GM21737 (cell line): ENCODE measurements at regions not wholly inside any gene's neighbourhood (a gene's known extent, or its start where the extent isn't known, plus 50 kb on each side); places are given as distances from the start of the nearest gene placed in this dataset.
"Not testable (repeated sequence)": the region's sequence is repeated elsewhere in the genome, so short reads cannot be mapped to it uniquely, and the experiment has no call there.

Experiments used
- ATAC-seq: cut with Tn5 transposase; IDR thresholded peaks from one replicate; pipeline ENCODE4 v1.9.1; 2021; ENCODE audit warnings: mild to moderate bottlenecking, moderate library complexity; ENCODE audit not compliant: unreplicated experiment

DNA sequence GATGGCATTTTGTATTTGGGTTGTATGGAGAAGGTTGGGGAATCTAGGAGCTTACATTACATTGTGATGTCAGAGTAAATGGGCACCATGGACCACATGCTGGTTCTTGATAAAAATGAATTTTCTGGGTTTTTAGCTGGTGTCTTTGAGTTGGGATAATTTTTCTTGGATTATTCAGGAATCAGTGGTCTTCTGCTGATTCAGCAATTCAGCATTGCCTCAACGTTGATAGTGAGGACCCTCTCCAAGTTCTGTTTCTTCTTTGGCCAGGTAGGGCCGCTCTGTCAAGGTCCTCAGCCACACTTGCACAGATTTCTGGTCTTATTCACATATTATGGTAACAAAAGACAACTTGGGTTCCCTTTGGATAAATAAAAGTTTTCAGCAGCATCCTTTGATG, 312.0 kb upstream of the TPK1 start:
- ATAC-seq: no peak

DNA sequence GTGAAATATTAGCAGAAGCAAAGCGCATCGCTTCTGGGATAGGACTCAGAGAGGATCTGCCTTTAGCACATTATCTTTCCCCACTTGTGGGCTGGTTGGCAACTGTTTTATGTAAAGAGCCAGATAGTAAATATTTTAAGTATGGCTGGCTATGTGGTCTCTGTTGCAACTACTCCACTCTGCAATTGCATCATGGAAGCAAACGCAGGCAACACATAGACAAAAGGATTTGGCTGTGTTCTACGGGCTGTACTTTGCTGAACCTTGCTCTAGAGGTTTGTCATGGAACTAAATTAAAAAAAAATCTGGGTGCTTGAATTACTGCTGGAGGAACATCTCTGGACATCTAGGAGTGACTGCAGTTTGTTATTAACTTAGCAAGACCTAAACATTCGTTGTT, 307.8 kb upstream of the TPK1 start:
- ATAC-seq: no peak

DNA sequence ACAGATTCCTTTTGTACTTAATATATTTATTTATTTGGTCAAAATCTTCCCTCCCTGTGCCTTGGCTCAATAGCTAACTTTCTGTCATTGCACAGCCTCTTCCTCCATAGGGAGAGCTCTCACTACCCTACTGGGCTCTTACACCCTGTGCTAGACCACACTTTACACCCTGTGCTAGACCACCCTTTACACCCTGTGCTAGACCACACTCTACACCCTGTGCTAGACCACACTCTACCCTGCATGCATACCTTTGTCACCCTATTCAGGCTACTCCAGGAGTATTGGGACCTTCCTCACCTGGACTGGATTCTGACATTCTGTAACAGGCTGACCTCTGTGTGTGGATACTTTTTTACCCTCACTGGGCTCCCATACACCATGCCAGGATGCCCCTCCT, 298.5 kb upstream of the TPK1 start:
- no peak for ATAC-seq

DNA sequence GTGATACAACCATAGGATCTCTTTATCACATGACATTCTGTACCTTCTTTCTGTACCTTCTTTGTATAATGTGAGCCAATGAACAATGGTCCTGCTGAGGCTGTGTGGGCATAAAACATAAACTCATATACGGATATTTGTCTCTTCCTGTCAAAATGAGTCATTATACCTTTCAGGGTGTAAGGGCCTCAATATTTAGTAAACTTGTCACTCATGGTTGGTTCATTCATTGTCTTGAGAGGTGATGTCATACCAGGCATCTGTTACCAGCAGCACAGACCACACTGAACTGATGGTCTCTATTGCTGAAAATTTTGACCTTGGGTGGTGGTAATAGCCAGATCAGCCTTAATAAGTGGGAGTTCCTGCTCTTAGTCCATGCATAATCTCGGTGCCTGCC, 287.6 kb upstream of the TPK1 start:
- no peak for ATAC-seq

DNA sequence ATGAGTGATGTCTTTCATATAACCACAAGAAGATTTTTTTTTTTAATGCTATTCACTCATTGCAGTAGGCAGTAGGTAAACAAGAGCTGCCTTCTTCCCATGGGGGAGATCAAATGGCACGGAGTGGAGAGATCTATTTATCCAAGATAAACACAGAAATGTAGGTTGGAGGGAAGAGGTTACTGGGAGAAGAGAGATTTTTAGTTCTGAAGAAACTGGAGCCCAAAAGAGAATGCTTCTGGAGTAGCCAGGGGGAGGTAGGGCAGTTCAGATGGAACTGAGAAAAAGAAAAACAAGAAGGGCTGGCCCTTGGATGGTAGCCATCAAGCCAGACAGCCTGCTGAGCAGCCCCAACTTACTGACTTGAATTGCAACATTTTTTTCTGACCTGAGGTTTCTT, 270.1 kb upstream of the TPK1 start:
- no peak for ATAC-seq

DNA sequence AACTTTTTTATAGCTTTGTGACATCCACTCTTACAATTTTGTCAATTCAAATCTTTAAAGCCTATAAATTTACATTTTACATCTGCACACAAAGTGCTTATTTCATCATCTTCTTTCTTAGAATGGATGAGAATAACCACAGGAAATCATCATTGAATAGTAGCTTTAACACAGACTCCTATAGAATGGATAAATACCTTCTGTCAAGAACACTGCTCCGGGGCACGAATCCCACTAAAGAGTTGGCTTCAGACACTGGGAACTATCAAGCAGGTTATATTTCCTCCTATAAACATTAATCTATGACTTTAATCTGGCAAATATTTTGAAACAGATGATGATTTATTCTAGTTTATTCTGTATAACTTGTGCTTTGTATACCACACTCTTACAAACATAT, 269.7 kb upstream of the TPK1 start:
- no peak for ATAC-seq

DNA sequence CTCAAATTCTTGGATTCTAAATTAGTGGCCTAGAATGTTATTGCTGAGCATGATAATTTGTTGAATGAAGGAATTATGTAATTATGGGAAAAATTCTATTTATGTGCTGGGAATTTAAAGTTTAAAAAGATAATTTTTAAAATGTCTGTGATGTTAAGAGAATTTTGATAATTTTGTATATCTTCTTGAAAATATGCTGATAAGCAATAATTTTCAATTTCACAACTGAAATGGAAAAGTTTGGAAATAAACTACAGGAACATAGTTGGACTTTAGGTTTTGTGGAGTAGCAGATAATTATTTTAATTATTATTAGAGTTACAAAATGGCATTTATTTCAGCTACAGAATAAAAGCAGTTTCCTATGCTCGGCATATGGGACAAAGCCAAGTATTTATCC, 268.5 kb upstream of the TPK1 start:
- ATAC-seq: no peak

DNA sequence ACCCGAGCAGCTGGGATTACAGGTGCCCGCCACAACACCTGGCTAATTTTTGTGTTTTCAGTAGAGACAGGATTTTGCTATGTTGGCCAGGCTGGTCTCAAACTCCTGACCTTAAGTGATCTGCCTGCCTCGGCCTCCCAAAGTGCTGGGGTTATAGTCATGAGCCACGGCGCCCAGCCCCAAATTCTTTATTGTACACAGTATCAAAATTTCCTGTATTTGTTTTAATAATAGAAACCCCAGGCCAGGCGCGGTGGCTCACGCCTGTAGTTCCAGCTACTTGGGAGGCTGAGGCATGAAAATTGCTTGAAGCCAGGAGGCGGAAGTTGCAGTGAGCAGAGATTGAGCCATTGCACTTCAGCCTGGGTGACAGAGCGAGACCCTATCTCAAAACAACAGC, 266.3 kb upstream of the TPK1 start:
- ATAC-seq: not testable (repeated sequence)

DNA sequence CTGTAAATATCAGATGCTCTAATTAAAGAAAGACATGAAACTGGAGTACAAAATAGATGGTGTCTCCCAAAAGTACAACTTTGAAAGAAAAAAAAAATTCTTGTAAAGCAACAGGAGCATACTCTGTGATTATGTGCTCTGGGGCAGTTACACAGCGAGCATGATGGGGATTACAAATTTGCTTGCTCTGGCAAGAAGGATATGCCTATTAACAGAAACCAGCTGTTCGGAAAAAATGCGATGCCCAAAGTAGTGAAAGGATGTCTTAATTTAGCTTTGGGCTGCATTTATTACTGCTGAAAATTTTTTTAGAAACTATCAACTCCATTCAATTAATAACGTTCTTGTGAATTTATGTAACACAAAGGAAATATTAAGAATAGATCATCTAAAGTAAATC, 256.9 kb upstream of the TPK1 start:
- ATAC-seq: no peak

DNA sequence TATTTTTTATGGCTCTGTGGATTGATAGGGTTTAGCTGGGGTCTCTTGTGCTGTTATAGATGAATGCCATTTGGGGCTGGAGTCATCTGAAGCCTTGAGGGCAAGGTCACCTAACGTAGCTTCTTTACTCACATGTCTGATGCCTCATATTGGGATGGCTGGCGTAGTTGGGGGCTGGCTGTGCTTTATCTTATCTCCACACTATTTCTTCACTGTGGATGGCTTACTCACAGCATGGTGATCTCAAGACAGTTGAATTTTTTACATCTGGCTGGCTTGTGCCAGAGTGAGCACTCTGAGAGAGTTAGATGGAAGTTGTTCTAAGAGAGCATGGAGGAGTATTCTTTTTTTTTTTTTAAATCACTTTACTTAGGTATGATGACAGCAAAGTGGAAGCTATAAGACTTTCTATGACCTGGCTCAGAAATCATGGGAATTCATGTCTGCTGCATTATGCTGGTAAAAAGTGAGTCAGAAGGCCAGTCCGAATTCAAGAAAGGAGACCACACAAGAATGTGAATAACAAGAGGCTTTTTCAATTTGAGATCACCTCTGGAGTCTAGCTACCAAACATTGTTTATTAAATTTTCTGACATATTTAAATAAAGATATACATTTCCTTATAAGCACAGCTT, 252.4 kb upstream of the TPK1 start:
- no peak for ATAC-seq

DNA sequence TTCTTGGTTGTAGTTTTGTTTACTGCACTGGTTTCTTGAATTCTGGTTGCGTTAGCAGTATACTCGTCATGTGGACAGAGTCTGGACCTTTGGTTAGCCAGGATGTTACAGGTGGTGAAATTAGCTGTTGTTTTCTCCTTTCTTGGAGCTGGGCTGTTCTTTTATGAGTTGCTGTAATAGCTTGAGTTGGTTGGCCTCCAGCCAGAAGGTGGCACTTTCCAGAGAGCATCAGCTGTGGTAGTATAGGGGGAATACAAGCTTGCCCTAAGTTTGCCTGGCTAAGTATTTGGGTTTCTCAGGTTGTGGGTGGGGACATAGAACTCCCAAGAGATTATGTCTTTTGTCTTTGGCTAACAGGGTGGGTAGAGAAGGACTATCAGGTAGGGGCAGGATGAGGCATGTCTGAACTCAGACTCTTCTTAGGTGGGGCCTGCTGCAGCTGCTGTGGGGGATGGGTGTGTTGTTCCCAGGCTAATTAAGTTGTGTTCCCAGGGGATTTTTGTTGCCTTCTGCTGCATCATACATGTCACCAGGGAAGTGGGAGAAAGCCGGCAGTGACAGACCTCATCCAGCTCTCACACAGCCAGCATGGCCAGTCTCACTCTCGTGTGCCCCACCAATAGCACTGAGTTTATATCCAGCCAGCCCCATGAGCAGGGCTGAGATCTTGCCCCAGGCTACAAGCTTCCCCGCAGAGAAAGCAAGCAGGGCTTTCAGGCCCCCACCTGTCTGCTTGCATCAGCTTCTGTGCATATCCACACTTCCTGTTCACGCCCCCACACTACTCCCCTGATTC, 246.7 kb upstream of the TPK1 start:
- ATAC-seq: no peak

DNA sequence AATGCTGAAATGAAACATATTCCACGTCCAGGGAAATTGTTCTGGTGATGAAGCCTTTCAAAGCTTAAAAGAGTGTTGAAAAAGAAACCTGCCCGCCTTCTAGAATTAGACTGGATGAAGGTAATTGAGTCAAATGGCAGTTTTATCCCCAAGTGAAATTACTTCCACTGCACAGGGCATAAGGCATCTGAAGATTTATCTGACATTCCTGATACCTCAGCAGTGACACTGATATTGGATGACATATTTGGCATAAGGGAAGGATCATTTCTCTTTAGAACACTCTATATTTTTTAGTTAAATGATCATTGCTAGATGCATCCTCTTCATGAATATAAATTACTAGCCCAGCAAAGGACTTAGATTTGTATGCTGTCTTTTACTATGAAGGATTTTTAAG, 229.6 kb upstream of the TPK1 start:
- ATAC-seq: no peak

DNA sequence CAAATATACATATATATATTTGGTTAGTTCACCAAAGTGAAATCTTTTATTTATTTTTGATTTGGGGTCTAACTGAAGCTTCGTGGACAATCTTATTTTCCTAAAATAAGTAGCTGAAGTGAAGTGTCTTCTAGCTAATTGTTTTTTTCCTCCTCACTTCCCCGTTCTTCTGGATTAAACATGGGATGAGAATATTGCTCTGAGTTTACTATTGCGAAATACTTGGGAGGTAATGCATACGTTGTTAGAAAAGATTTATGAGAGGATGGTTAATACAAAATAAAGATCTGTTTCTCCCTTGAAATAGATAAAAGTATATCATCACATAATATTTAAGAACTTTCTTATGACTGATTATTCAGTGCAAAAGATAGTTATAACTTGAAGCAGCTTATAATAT, 228.3 kb upstream of the TPK1 start:
- ATAC-seq: no peak

DNA sequence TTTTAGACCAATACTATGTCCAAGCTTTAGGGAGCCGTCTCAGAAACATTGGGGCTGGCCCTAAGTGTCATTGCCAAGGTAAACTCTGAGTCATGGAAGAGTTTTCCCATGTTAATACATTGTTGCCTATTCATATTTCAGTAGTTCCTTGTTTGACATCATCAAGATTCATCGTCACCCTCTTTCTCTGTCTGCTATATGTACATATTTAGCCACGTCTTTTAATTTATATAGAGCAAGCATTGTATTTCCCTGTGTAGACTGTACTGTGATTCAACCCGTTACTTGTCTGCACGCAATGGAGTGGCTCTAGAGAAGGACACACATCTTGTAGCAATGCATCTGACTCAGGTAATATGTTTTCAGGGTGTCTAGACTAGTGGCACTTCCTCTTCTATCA, 217.9 kb upstream of the TPK1 start:
- no peak for ATAC-seq

DNA sequence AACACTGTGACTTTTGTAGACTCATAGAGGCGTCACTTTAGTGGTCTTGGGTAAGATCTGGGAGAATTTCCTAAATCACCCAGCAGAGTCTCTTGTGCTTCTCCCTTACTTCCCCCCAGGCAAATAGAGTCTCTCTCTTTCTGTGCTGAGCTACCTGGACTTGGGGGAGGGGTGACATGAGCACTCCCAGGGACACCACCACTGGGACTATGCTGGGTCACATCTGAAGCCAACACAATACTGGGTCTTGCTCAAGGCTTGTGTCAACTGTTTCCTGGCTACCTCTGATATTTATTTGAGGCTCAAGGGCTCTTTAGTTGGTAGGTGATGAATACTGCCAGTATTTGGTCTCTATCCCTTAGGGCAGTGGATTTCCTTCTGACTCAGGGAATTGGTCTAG, 214.6 kb upstream of the TPK1 start:
- ATAC-seq: no peak

DNA sequence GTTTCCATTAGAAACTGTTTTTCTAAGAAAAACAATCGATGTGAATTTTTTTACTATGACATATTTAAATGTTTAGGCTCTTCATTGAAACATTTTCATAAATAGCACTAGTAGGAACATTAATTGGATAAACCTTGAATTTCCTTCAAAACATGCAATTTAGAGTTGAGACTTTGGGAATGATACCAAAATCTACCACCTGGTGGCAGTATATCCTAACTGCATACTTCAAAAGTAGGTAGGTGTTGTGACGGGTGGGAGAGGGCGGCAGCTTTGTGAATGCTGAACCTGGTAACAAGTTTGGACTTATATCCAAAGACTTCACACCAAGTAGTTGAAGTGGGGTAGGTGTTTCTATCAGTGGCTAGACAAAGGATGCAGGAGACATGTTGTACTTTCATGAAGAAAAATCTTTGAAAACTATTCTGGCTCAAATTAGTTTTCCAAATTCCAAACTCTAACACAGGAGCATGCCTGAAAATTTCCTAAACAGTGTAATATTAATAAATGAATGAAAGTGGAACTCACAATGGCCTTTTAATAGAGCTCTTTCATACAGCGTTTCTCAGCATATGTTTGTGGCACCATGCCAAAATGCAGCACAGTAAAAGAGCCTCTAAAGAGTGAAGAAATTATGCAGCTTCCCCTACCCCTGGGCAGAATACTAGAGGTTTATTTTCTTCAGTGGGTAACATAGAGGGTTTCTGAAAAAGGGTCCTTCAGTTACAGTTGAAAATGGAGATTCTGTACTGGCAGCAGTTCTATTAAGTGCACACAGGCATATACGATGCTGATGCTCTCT, 201.0 kb upstream of the TPK1 start:
- ATAC-seq: peak; percentile 77

DNA sequence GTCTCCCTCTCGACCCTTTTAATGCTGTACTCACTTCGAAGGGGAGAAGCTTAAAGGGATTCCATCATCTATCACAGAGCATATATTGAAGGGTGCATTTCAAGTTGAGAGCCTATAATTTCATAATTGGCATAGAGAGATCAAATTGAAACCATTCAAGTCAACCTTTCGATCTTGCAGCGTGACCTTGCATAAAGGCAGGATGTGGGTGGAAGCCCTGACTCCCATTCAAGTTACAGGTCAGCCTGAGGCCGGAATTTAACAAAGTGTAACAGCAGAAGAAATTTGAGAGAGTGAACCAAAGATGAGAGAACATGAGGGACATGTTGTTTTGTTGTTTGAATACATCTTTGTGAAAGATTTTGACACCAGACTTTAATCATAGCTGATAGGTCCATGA, 195.3 kb upstream of the TPK1 start:
- no peak for ATAC-seq

DNA sequence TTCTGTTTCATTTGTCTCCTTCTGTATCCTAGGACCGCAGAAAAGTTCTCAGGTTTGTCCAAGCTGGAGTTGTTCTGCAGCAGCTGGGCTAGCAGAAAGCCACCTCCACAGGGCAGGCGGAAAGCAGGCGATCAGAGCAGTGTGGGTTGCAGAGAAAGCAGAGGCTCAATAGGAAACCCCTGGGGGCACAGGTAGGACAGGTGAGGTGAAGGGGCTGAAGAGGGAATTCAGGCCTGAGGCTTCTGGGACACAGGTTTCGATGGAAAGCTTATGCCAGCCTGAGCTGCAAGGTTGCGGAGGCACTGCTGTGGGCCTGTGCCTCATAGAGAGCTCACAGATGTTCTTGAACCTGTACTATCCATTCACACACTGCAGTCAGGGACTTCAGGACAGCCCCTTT, 194.9 kb upstream of the TPK1 start:
- ATAC-seq: no peak

DNA sequence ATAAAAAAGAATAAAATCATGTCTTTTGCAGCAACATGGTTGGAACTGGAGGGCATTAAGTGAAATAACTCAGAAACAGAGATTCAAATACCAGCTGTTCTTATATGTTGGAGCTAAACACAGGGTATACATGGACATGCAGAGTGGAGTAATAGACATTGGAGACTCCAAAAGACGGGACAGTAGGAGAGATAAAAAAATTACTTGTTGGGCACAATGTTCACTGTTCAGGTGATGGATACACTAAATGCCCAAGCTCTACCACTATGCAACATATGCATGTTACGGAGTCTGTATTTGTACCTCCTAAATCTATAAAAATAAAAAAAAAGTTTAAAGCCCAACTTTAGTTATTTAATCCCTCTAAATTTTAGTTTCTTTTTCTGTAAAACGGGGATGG, 184.6 kb upstream of the TPK1 start:
- no peak for ATAC-seq

DNA sequence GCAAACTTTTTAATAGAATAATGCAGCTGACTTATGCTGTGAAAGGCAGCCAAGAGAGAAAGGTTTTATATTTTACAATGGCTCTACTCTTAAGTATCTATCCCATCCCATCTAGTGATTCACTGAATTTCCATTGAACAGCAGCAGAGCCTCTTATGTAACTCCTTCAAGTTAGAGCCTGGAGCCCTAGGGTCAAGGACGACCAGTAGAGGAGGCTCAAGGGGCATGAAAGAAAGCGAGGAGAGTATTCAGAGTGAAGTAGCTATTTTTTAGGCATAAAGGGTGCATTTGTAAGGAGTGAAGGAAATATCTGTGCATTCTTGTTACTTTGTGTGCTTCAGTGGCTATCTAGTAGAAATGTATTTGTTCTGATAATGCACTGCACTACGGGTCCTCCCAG, 180.2 kb upstream of the TPK1 start:
- no peak for ATAC-seq

DNA sequence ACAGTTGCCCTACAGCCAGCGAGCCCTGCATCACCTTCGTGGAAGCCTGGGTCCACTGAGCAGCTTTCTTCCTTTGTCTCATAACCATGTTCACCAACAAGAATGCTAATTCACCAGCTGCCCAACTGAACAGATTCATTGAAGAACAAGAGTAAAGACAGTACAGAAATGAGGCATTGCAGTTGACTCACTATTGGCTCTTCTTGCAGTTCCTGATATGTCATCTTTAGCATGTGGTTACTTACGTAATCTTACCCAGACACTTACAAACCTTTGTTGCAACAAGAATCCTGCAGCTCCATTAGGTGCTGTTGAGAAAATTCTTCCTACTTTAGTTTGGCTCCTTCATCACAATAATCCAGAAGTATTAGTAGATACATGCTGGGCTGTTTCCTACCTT, 174.0 kb upstream of the TPK1 start:
- ATAC-seq: no peak

DNA sequence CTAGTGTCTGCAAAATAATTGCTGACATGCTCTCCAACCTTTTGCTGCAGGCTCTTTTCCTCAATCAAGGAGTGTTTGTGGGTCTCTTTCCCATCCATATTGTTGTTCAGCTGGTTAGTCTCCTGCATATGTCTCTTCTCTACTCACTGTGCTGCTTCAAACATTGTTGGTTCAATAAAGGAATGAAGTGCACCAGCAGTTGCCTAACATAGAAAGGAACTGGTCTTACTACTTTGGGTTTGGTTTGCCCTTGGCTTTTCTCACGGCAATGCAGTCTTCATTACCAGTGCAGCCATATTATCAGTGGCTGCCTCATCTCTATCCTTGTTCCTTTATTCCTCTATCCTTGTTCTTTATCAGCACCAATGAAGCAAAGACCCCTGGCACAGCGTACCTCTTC, 169.7 kb upstream of the TPK1 start:
- ATAC-seq: no peak
